Peyer's patch (tissue), 4 donors: ENCODE measurements at regions not wholly inside any gene's neighbourhood (a gene's known extent, or its start where the extent isn't known, plus 50 kb on each side); places are given as distances from the start of the nearest gene placed in this dataset.
"Not testable (repeated sequence)": the region's sequence is repeated elsewhere in the genome, so short reads cannot be mapped to it uniquely, and the experiment has no call there.

Experiments
- DNase-seq, 3 donors: peaks; one replicate each; pipeline ENCODE4 v3.0.0-alpha.2; 2017 to 2019
- H3K27ac ChIP-seq, 4 donors: fragments of 200-600 bp; sonication (generic); one replicate each; pipeline ENCODE4 v1.5.1; 2016 to 2019
- H3K27me3 ChIP-seq, 2 donors: fragments of 200-600 bp; sonication (generic); one replicate each; pipeline ENCODE4 v1.5.1; 2019
- H3K36me3 ChIP-seq, 3 donors: fragments of 200-600 bp; sonication (generic); one replicate each; pipeline ENCODE4 v1.5.1; 2016 to 2019
- H3K4me1 ChIP-seq, 4 donors: fragments of 200-600 bp; sonication (generic); one replicate each; pipeline ENCODE4 v1.5.1; 2016 to 2019
- H3K4me3 ChIP-seq, 4 donors: fragments of 200-600 bp; sonication (generic); 1 replicate in 3 of 4; 2 replicates in 1 of 4; pipeline ENCODE4 v1.5.1; 2016 to 2019; ENCODE audit warnings: mild to moderate bottlenecking in 1 of 4
- H3K9me3 ChIP-seq, 4 donors: fragments of 200-600 bp; sonication (generic); one replicate each; pipeline ENCODE4 v1.5.1; 2016 to 2019; ENCODE audit warnings: mild to moderate bottlenecking in 1 of 4
- POLR2A ChIP-seq, 2 donors: fragments of 450-650 bp; IDR thresholded peaks; one replicate each; pipeline ENCODE4 v1.5.1; 2017; ENCODE audit warnings: antibody characterized with exemption in 2 of 2, mild to moderate bottlenecking in 2 of 2, moderate library complexity in 2 of 2
- TF ChIP-seq, protein P1 (sequence below), 6 experiments: fragments of 450-650 bp in 4 of 6; fragments of 200-600 bp in 2 of 6; sonication (generic) in 1 of 6; IDR thresholded peaks; one replicate each; pipeline ENCODE4 v1.5.1; 2017 to 2019; ENCODE audit warnings: antibody characterized with exemption in 6 of 6, mild to moderate bottlenecking in 3 of 6, moderate library complexity in 1 of 6

DNA sequence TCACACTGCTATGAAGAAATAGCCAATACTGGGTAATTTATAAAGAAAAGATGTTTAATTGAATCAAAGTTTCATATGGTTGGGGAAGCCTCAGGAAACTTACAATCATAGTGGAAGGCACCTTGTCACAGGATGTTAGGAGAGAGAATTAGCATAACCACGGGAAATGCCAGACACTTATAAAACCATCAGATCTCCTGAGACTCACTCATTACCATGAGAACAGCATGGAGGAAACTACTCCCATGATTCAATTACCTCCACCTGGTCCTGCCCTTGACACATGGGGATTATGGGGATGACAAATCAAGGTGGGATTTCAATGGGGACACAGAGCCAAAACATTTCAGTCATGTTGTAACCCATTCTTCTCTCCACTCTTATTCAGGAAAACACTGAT, 472.9 kb upstream of the FSIP2 start:
- TF ChIP-seq, protein P1, sequence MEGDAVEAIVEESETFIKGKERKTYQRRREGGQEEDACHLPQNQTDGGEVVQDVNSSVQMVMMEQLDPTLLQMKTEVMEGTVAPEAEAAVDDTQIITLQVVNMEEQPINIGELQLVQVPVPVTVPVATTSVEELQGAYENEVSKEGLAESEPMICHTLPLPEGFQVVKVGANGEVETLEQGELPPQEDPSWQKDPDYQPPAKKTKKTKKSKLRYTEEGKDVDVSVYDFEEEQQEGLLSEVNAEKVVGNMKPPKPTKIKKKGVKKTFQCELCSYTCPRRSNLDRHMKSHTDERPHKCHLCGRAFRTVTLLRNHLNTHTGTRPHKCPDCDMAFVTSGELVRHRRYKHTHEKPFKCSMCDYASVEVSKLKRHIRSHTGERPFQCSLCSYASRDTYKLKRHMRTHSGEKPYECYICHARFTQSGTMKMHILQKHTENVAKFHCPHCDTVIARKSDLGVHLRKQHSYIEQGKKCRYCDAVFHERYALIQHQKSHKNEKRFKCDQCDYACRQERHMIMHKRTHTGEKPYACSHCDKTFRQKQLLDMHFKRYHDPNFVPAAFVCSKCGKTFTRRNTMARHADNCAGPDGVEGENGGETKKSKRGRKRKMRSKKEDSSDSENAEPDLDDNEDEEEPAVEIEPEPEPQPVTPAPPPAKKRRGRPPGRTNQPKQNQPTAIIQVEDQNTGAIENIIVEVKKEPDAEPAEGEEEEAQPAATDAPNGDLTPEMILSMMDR (IDR thresholded peaks at IDR 0.05) = no peak
- no peak for TF ChIP-seq POLR2A (IDR thresholded peaks at IDR 0.05)
- no peak overlapping the region for H3K4me3 ChIP-seq
- no peaks in the 10 kb centered on the region for H3K9me3 ChIP-seq
- H3K4me1 ChIP-seq = no peaks in the 10 kb centered on the region
- no peak for DNase-seq
- H3K36me3 ChIP-seq = no peaks in the 10 kb centered on the region
- H3K27me3 ChIP-seq = no peaks in the 10 kb centered on the region
- no peak overlapping the region for H3K27ac ChIP-seq

DNA sequence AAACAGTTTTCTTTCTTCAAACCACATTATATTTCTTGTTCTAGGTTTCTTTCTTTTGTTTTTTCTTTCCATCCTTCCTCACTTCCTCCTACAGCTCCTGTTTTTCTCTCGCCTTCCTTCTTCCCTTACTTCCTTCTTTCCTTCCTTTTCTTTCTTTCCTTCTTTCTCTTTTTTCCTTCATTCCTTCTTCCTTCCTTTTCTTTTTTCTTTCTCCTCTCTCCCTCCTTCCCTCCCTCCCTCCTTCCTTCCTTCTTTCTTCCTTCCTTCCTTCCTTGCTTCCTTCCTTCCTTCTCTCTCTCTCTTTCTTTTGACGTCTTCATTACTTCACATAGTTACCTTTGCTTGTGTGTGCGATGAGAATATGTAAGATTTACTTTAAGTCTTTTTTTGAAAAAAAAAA, 470.0 kb upstream of the FSIP2 start:
- DNase-seq = no peak
- TF ChIP-seq, protein P1 (IDR thresholded peaks at IDR 0.05) = no peak
- no peak for TF ChIP-seq POLR2A (IDR thresholded peaks at IDR 0.05)
- Histone ChIP-seq H3K4me1 (no peaks in the 10 kb centered on the region), H3K27me3 (no peaks in the 10 kb centered on the region), H3K27ac (no peak overlapping the region), H3K36me3 (no peaks in the 10 kb centered on the region), H3K4me3 (no peak overlapping the region), H3K9me3 (no peaks in the 10 kb centered on the region)

DNA sequence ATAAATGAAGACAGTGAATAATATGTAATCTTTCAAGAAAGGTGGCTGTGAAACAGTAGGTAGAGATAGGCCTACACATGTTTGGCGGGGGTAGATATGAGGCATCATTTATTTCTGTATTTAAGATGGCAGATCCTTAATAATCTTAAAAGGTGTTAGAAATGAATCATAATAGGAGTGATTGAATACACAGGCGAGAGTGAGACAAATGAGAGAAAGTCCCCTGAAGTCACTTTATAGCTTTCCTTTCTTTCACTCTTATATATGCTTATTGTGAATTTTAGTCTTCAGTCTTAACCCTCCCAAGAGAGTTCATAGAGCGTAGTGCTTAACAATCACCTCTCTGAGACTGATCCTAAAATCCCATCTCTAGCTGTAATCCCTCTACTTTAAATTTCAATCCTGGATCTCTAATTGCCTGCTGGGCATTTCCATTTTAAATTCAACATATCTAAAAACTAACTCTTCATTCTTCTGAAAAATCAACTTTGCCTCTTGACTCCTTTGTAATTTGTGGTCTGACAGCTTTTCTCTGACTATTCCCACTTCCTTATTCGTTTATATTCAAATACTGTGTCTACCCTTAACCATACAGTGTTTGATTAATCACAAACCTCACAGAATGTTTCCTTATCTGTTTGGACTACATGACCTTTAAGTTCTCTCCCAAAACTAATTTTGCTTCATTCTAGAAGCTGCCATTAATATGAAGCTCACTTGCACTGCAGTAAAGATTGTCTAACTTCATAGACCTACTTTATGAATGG, 463.7 kb upstream of the FSIP2 start:
- Histone ChIP-seq H3K27ac (no peak overlapping the region), H3K27me3 (no peaks in the 10 kb centered on the region)
- no peak for DNase-seq

DNA sequence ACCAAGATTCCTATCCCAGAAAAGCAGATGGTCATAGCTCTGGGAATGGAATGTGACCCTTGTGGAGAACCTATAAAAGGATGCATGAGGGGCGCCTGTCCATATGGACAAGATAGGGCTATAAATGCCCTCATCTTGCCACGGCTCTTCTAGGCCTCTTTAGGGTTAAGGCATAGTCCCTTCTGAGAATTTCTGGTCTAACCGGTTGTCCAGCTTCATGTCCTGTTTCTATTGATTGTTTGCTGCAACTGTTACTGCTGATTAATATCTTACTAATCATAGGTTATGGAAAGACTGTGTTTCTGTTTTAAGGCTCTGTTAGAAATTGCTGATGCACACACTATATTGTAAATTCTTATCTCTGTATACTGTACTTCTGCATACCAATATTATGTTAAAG, 462.6 kb upstream of the FSIP2 start:
- not testable (repeated sequence) for DNase-seq, H3K36me3 ChIP-seq, H3K27ac ChIP-seq, H3K4me3 ChIP-seq, H3K27me3 ChIP-seq, H3K4me1 ChIP-seq, H3K9me3 ChIP-seq

More for the DNA sequence above, 463.7 kb upstream of the FSIP2 start:
- Histone ChIP-seq H3K4me1 (no peaks in the 10 kb centered on the region), H3K36me3 (no peaks in the 10 kb centered on the region), H3K9me3 (no peaks in the 10 kb centered on the region), H3K4me3 (no peak overlapping the region)
- TF ChIP-seq, protein P1 (IDR thresholded peaks at IDR 0.05) = no peak
- TF ChIP-seq POLR2A (IDR thresholded peaks at IDR 0.05) = no peak

DNA sequence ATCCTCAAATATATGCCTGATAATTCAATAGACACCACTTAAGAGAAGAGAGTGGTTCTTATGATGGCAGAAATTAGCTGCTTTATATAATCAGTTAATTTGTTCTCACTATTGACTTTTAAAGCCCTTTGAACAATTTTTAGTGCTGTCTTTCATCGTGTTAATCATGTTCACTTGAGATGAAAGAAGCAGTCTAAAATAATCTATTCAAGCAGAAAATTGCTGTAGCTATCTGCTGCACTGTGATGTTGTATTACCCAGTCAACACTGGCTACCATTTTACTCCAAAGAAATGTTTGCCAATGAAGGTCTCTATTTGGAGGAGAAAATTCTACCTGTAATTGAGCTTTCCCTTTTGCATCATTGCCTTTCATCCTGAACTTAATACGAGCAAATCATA, 459.8 kb upstream of the FSIP2 start:
- H3K9me3 ChIP-seq = no peaks in the 10 kb centered on the region
- TF ChIP-seq POLR2A (IDR thresholded peaks at IDR 0.05) = no peak
- TF ChIP-seq, protein P1 (IDR thresholded peaks at IDR 0.05) = no peak
- no peaks in the 10 kb centered on the region for H3K4me1 ChIP-seq
- no peak overlapping the region for H3K4me3 ChIP-seq
- DNase-seq = no peak
- no peaks in the 10 kb centered on the region for H3K27me3 ChIP-seq
- no peak overlapping the region for H3K27ac ChIP-seq
- H3K36me3 ChIP-seq = no peaks in the 10 kb centered on the region

DNA sequence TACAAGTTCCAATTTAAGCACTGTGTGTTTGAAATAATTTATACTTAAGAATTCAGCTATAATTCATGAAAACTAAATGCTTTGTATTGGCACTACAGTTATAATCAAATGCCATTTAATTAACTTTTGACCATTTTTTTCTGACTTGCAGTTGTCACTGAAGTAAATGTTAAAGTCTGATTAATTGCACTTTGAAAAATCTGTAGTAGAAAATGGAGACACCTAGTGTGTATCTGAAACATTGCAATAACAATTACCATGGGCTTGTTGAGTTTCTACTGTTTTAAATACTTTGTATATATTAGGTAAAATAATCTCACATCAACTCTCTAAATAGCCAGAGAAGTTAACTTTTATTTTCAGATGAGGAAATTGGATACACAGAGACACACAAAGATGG, 458.6 kb upstream of the FSIP2 start:
- DNase-seq = no peak
- TF ChIP-seq POLR2A (IDR thresholded peaks at IDR 0.05) = no peak
- TF ChIP-seq, protein P1 (IDR thresholded peaks at IDR 0.05) = peak in 3 of 6 experiments; percentile 41 to 50 (median 47)
- H3K4me1 ChIP-seq = no peaks in the 10 kb centered on the region
- H3K36me3 ChIP-seq = no peaks in the 10 kb centered on the region
- no peak overlapping the region for H3K4me3 ChIP-seq
- H3K27me3 ChIP-seq = no peaks in the 10 kb centered on the region
- H3K27ac ChIP-seq = no peak overlapping the region
- no peaks in the 10 kb centered on the region for H3K9me3 ChIP-seq
